OCI-LY1 (cell line): ENCODE measurements at regions not wholly inside any gene's neighbourhood (a gene's known extent, or its start where the extent isn't known, plus 50 kb on each side); places are given as distances from the start of the nearest gene placed in this dataset.
A peak's percentile ranks its signal among the peaks of the same experiment; 100 is the strongest.

Source experiments
- CTCF ChIP-seq: fragments of 200-600 bp; sonication (generic), shearing (Covaris generic); IDR thresholded peaks from 2 replicates; pipeline ENCODE4 v1.5.1; 2017; ENCODE audit warnings: mild to moderate bottlenecking, antibody characterized with exemption, low read length, moderate library complexity, mixed read lengths
- EZH2 ChIP-seq: fragments of 200-600 bp; sonication (generic), shearing (Covaris generic); IDR thresholded peaks from 2 replicates; pipeline ENCODE4 v1.8.0; 2017; ENCODE audit warnings: borderline replicate concordance, mixed run types, mild to moderate bottlenecking, antibody characterized with exemption, low read length, moderate library complexity, mixed read lengths

- TF ChIP-seq CTCF (0 out of 2 replicates have a peak, but pooled peaks have one; percentile 7), EZH2 (no peak)
Observed at GRCh38 chr1:25039229-25039628, 109.2 kb upstream of the RUNX3 start.
